ENCODE measurements at regions not wholly inside any gene's neighbourhood (a gene's known extent, or its start where the extent isn't known, plus 50 kb on each side); places are given as distances from the start of the nearest gene placed in this dataset.

GRCh38 chr7:127446842-127447241 lies 54.3 kb upstream of the ZNF800 start:
- no peak for DNase-seq (ENCODE audit: low read depth in 3 of 3, low spot score in 1 of 3)
